Ramos (cell line): ENCODE measurements at regions not wholly inside any gene's neighbourhood (a gene's known extent, or its start where the extent isn't known, plus 50 kb on each side); places are given as distances from the start of the nearest gene placed in this dataset.

Experiments
- in situ Hi-C: fragments of 300-500 bp; cut with MboI; formaldehyde crosslinking; loops from one replicate; pipeline ENCODE4 v1.14.3; 2022; ENCODE audit warnings: low sequenced_read_pairs; ENCODE audit not compliant: unreplicated experiment

DNA sequence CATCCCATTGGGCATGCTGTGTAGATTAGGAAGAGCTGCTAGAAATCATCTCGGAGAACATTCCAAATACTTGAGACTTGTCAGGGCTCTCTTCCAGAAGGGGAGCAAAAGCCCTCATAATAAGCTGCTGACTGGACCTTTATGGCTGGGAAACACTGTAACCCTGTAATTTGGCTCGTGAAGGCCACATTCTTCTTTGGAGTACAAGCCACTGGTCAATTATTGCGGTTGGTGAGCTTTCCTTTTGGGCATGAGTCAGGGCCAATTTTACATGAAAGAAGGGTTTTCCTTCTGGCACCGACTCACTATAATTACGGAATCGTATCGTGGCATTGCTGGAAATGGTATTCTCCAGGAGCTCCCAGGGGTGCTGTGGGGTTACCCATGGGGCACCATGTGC, 434.5 kb upstream of the RGMA start:
- in situ Hi-C loops: no loop called here

DNA sequence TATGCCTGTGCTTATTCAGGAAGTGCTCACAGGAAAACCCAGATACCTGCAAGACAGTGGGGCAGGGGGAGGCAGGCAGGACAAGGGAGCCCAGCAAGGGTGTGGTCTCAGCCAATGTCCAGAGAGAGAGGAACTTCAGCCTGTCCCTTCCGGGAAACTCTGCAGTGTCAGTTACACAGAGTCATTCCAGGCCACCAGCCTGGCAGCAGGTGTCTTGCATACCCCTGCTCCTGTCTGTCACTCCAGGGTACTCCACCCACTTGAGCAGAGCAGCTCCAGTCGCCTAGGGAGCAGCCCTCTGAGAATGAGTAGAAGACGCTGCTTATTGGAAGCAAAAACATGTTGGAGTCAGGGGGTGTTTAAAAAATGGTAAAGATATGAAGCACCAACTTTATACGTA, 431.2 kb upstream of the RGMA start:
- in situ Hi-C loops: no loop called here

DNA sequence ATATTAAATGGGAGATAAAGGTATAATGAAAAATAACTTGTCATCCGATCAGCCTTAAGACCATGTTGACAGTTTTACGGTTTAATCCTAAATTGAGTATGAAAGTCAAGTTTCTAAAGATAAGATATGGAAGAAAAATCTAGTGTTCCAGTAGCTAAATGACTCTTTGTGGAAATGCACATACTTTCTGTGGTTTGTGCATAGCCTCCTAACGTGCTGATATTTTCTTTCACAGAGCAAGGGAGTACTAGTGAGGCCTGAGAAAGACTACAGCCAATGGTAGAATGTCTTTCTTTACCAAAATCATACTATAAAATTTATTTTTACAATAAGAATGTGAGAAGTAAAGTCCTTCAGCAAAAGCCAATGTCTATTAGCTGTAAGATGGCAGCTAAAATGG, 430.6 kb upstream of the RGMA start:
- in situ Hi-C loops: no loop called here

DNA sequence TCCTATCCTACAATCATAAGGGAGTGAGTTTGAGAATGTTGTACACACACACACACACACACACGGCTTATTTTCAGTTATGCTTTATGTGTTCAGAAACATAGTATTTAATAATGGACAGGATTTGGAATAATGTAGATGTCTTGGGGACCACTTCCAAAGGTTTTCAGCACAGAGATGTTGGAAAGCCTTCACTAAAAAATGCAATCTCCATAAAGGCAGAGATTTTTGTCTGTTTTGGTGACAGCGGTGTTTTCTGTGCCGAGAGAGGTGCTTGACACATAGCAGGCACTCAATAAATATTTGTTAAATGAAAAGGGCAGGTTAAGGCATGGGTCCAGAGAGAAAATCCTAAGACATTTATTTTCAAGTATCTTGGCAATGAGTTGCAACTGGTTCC, 428.2 kb upstream of the RGMA start:
- in situ Hi-C loops: no loop called here

DNA sequence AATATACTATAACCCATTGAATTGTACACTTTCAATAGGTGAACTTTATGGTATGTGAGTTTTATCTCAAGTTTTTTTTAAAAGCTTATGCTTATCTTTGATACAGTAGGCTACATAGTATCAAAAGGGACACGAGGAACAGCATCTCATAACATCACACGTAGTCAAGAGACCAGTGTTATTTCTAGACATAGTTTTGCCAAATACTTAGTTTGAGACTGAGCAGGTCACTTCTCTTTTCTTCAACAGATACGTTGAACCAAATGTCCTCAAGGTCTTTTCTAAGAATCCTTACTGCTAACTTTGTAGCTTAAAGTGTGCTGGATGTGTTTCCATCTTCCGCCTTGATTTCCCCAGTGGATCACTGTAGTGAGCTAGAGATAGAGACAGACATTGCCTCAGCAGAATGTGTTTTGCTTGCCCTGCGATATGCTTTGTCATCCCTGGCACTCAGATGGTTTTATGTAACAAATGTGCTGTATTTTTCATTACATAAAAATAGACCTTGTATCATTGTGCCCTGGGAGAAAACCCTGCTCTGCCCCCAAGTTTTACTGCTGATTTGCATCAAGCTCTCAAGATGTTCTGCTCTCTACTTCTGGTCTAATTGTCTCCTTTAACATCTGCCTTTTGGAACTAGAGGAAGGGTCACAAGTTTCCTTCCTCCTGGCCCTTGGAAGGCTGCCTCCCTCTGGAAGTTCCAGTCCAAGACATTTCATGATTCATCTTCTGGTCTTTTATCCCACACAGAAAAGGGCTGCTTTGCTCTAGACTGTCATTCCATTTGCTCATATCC, 426.4 kb upstream of the RGMA start:
- in situ Hi-C loops: no loop called here

DNA sequence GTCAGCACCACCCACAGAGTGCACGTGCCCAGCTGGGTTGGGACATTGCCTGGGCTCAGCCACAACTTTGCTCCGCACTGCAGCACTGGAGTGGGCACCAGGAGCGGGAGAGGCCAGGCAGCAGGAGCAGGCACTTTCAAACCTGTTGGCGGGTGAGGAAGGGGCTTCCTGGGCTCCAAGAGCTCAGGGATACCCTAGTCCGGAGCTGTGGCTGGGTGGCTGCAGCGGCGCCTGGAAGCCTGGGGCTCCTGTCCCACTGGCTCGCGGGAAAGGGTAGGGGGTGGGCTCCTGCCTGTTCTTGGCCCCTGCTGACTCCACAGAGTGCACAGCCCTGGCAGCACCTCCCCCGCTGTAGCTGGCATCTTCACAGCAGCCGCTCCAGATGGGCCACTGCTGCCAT, 417.6 kb upstream of the RGMA start:
- in situ Hi-C loops: no loop called here

DNA sequence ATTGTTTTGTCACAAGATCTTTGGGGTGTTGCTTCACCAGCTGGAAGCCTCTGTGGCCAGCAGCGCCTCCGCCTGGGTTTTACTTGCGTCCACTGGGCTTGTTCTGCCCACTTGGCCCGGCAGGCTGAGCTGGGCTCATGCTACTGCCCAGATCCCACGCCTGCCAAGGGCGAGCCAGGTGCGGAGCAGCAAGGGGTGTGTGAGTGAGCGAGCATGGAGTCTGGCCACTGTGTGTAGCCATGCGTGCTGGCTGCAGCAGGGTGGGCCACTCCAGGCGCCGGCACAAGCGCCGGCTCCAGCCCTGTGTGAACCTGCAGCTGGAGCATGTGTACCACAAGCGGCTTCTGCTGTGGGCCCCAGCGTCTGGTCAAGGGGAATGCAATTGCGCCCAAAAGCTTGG, 416.5 kb upstream of the RGMA start:
- in situ Hi-C loops: no loop called here

DNA sequence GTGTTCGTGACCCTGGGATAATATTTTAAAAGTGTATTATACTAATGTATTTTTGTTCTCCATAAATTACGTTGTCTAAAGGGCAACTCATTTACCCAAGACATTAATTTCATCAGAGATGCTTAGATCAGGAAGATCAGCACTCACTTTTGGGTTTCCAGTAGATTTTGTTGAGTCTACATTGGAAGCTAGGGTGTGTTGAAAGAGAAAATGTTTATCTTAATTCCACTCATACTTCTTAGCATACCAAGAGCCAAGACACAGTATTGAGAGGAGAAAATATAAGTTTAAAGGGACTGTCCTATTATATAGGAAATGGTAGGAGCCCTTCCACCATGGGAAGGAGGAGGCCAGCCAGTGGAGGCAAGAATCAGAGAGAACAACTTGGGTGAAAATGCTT, 412.9 kb upstream of the RGMA start:
- in situ Hi-C loops: no loop called here

DNA sequence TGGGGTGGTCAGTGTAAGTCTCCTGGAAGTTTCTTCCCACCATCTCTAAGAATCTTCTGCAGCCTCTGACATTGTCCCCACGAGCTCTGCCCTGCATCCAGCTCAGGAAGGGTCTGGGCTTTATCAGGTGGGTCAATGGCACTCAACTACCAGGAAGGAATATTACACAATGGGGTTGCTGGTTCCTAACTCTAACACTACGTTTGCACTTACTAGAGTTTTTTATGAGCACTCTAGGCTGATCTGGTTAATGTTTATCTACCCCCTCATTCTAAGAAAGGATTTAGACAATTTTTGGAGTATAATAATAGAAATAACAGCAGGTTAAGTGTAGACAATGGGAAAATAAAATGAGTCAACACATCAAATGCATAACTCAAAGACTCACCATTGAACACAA, 411.1 kb upstream of the RGMA start:
- in situ Hi-C loops: no loop called here

DNA sequence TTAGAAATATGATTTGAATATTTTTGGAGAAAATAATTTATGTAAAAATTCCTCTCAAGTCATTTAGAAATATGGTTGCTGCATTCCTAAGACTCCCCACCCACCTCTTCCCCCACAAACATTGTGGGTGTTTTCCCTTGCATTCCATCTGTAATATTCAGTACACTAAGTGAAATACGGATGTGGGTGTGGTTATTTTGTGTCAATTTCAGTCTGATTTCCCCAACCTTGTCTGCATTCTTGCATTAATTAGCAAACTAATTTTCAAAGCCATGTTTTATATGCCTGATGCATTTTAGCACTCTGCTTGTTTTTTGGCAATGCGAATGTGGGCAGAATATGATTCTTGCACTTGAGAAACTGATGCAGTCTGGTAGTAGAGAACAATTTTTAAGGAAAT, 408.3 kb upstream of the RGMA start:
- in situ Hi-C loops: no loop called here

DNA sequence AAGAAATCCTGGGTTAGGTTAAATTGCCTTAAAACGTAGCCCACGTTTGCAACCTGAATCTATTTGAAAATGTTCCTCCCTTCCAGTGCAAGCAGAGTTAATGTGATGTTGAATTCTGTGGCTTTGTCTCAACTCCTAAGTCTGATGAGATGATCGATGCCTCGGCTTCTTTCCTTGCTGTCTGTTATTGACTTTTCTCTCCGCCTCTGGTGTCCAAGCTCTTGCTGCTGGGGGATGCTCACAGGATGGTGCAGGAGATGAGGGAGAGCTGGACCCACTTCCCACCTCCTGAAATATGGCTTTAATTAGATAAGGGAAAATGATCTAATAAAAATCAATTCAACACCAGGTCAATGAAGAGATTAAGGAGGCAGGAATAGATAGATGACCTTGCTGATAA, 407.9 kb upstream of the RGMA start:
- in situ Hi-C loops: no loop called here

DNA sequence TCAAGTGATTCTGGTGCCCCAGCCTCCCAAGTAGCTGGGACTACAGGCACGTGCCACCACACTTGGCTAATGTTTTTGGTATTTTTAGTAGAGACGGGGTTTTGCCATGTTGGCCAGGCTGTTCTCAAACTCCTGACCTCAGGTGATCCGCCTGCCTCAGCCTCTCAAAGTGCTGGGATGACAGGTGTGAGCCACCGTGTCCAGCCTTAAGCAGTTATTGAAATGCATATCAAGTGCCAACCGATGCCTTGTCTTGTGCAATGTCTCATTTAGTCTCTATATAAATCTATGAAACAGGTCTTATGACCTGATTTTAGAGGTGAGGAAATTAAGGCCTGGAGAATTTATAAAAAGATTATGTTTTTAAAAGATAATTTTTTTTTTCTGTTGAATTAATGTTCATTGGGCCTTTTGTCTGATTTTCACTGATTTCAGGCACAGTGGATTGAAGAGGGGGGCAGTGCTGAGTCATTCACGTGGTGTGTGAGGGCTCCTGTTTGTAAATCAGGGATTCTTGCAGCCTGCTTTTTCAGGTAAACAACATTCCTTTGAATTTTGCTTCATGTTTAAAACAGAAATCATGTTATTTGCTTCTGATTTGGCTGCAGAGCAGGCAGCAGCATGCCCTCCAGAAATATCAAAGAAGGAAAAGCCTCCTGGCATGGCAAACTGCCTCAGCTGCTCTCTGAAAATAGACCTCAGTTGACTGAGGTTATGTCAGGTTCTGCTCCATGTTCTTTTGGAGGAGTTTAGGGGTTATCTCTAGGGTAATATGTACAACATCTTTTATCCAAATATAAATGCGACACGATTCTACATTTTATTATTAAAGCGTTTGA, 407.0 kb upstream of the RGMA start:
- in situ Hi-C loops: no loop called here

DNA sequence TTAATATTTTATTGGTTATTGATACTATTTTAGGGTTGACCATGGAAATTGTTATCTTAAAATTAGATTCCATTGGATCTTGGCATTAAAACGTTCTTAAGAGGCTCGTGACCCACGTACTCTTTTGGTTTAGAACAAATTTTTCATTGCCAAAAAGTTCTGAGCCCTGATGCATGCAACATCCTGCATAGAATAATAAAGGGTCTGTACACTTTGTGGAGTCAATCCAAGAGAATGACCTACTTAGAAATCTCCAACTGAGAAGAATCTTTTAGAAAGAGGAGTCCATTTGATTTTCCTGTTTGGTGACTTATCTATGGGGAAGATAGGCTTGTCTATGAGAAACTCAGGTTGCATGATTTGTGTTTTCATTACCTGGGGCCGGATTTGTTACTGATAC, 404.2 kb upstream of the RGMA start:
- in situ Hi-C loops: no loop called here

DNA sequence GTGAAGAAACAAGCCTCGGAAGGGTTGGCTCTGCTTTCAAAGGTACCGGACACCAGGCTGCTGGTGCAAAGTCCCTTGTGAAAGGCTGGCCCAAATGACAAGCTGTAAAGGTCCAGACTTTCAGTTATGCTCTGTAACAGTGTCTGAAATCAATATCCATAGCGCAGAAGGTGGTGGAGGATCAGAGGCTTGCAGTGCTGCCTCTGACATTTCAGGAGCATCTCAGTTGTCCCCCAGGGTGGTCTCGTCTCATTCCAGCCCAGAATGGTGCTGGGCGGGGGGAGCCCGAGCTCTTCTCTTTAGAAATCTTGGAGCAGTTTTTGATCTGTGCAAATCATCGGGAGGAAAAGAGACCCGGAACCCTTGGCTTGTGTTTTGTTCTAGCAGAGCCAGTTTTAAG, 402.3 kb upstream of the RGMA start:
- in situ Hi-C loops: no loop called here

DNA sequence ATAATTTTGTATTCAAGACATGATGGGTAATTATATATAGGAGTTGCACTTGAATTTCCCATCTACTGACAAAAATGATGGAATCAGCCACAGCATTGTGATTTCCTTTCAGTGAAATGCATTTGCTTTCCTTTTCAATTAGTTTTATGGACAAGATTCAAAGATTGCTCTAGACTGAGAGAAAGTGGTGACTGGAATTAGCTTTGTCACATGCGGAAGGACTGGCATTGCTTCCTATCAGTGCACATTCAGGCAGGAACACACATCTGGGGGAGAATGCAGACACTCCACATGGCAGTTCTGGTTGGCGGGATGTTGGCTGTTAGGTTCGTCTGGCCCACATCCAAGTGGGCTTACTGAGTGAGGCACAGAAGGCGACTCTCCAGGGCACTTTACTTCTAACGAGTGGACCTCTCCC, 399.3 kb upstream of the RGMA start:
- in situ Hi-C loops: no loop called here

DNA sequence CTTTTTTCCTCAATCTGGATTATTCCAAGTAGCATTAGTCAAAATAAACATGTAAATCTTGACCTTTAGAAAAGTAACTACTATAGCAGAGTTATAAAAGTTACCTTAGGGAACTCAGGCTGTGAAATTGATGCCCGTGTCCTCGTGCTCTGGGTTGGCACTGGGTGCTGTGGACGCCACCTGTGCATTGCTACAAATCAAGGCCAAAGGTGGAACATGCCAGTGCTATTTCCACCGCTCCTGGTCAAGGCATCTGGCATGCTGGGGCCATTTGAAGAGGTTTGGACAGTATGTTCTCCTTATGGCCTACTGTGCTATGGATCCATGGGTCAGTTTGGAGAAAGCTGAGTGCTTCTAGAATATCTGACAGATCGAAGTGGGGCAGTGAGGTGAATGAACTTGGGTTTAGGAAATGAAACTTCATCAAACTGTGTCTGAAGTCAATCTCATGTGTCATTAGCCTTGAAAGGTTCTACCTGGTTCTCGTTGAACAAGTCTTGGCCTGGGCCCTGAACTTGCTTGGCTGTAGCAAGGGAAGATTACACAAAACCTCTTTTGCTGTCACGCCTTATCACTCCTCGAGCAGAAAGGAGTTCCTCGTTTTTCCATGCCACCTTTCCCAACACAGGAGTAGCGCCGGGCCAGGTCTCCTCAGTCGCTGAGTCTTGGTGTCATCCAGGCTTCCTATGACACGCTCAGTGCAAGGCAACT, 397.6 kb upstream of the RGMA start:
- in situ Hi-C loops: no loop called here

DNA sequence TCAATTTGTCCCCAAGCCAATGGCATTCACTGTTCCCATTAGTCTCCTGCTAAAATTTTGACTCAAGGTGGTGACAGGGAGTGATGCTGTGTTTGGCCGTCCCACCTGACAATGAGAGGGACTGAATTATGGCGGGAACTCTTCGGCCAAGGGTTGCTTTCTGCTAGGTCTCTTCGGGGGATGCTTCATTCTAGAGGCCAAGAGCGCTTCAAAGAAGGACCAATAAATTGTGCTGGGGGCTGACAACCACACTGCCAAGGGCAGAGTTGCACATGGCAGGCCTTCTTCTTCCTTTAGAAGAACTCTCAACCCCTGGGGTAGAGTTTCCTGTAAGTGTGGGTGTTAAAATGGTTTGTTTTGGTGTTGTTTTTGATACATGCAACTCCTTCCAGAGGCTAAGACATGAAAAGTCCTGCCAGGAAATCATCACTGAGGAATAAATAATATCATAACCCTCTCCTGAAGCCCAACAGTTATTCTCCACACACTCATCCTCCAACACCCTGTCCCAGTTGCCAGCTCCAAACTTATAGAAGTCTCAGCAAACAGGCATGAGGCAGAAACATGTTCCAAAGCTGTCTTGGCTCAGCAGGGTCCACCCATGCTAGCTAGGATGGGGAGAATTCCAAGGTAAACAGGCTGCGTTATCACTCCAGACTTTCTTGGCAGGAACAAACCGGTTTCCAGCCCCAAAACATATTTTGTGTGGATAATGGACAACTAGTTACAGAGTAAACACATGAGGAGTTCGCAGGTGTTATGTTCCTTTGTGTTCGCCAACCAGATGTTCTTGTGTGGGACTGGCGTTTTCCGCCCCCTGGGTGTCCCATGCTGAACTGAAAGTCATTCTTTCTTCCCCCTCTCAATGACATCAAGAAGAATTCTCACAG, 396.7 kb upstream of the RGMA start:
- in situ Hi-C loops: no loop called here

DNA sequence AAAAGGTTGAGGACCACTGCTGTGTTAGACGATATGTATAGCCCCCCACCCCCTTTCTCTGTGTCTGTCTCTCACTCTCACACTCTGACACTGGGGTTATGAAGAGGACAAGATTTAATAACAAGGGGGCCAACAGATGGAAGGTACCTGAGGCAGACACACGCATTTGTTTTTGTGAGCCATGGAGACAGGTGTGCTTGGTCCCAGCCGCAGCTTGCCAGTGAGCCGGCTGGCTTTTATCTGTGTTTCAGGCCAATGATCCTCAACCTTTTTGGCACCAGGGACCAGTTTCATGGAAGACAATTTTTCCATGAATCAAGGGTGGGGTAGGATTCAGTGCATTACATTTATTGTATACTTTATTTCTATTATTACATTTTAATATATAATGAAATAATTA, 394.9 kb upstream of the RGMA start:
- in situ Hi-C loops: no loop called here

DNA sequence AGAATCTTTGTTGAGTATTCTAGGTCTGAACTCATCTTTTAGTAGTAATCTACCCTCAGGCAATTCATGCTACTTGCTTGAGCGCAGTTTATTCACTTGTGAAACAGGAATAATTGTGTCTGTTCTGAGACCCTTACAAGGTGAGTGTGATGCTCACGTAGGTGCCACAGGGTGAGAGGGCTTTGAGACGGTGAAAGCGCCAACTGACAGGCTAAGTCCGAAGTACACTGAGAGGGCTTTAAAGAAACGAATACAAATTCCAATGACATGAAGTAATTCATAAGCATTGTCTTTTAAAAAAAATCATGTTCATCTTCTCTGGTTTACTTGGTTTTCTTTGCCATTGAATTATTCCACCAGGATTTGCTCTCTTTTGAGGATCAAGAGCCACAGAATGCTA, 393.7 kb upstream of the RGMA start:
- in situ Hi-C loops: no loop called here

DNA sequence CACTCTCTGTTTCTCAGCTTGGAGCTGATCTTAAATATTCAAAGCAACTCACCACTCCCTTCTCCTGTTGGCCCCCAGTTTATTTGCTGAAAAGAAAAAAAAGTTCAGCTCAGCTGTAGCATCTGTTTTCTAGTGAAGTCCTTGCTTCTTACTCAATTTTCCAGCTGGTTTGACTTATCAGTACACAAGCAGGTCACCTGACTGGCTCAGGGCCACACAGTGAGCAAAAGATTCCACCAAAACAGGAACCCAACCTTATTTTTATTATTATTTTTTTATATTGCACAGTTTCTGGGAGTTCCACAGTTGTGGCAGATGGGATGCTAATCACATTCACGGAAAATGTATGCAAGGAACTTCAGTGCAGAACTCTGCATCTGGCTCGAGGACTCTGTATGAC, 390.7 kb upstream of the RGMA start:
- in situ Hi-C loops: no loop called here
